Vagina (tissue), 2 donors: ENCODE measurements at regions not wholly inside any gene's neighbourhood (a gene's known extent, or its start where the extent isn't known, plus 50 kb on each side); places are given as distances from the start of the nearest gene placed in this dataset.

ENCODE experiments used
- CTCF ChIP-seq, 3 experiments: fragments of 450-650 bp in 2 of 3; fragments of 200-600 bp in 1 of 3; sonication (generic) in 1 of 3; IDR thresholded peaks; one replicate each; pipeline ENCODE4 v1.5.1; 2017 to 2019; ENCODE audit warnings: antibody characterized with exemption in 3 of 3, mild to moderate bottlenecking in 2 of 3, moderate library complexity in 2 of 3
- POLR2A ChIP-seq, 2 donors: fragments of 450-650 bp; IDR thresholded peaks; one replicate each; pipeline ENCODE4 v1.6.1; 2017; ENCODE audit warnings: antibody characterized with exemption in 2 of 2, mild to moderate bottlenecking in 2 of 2, moderate library complexity in 2 of 2
- POLR2AphosphoS5 ChIP-seq, 2 donors: sonication (generic); formaldehyde crosslinking; IDR thresholded peaks; one replicate each; pipeline ENCODE4 v1.9.0; 2017; ENCODE audit warnings: antibody characterized with exemption in 2 of 2, mild to moderate bottlenecking in 2 of 2, low read depth in 1 of 2; ENCODE audit not compliant: insufficient read depth in 1 of 2

GRCh38 chr4:75371915-75372314 lies 142.3 kb downstream of the RCHY1 start:
- TF ChIP-seq CTCF (IDR thresholded peaks at IDR 0.05) (no peak), POLR2A (IDR thresholded peaks at IDR 0.05) (no peak), POLR2AphosphoS5 (IDR thresholded peaks at IDR 0.05; ENCODE audit: insufficient read depth in 1 of 2, low read depth in 1 of 2) (no peak)
